HEK293 (cell line): ENCODE measurements at regions not wholly inside any gene's neighbourhood (a gene's known extent, or its start where the extent isn't known, plus 50 kb on each side); places are given as distances from the start of the nearest gene placed in this dataset.

Experiments used
- CTCF ChIA-PET: fragments of 350-600 bp; formaldehyde crosslinking; extraction: SDS; loops from one replicate; lab custom pipeline; 2021; ENCODE audit warnings: antibody characterized with exemption; lab: Yijun Ruan, JAX
- POLR2A ChIA-PET: fragments of 300-600 bp; formaldehyde crosslinking; extraction: SDS; loops from one replicate; lab custom pipeline; 2020; ENCODE audit warnings: antibody characterized with exemption, inconsistent platforms; lab: Yijun Ruan, JAX
- H3K27ac ChIP-seq: fragments of 200-500 bp; sonication (Bioruptor generic); 2 replicates; pipeline ENCODE4 v1.5.1; 2014; ENCODE audit warnings: low read depth, low read length, control low read depth, inconsistent platforms; ENCODE audit errors: extremely low read depth
- H3K36me3 ChIP-seq, 2 experiments: fragments of 200-500 bp in 1 of 2; sonication (Bioruptor generic) in 1 of 2; 1 replicate in 1 of 2; 2 replicates in 1 of 2; pipeline ENCODE4 v1.5.1; 2014 to 2017; ENCODE audit warnings: inconsistent platforms in 2 of 2, low read length in 2 of 2; ENCODE audit not compliant: control insufficient read depth in 2 of 2, insufficient read depth in 1 of 2
- H3K4me1 ChIP-seq: fragments of 200-500 bp; sonication (Bioruptor generic); 2 replicates; pipeline ENCODE4 v1.5.1; 2014; ENCODE audit warnings: mild to moderate bottlenecking, low read length, inconsistent platforms; ENCODE audit not compliant: control insufficient read depth, insufficient read depth
- H3K4me3 ChIP-seq: 2 replicates; pipeline ENCODE4 v1.5.1; 2011; ENCODE audit warnings: low read depth, mild to moderate bottlenecking, control low read depth, low read length, moderate library complexity
- H3K9me3 ChIP-seq: fragments of 200-500 bp; sonication (Bioruptor generic); 2 replicates; pipeline ENCODE4 v1.5.1; 2014; ENCODE audit warnings: low read depth, low read length, inconsistent platforms; ENCODE audit not compliant: control insufficient read depth, insufficient read depth
- HIC1 ChIP-seq: fragments of 450-650 bp; formaldehyde crosslinking; IDR thresholded peaks from 2 replicates; pipeline ENCODE4 v1.5.1; 2016; ENCODE audit warnings: missing biosample characterization, missing genetic modification characterization
- HOXC10 ChIP-seq: sonication (generic); formaldehyde crosslinking; IDR thresholded peaks from 2 replicates; pipeline ENCODE4 v1.8.1; 2023; ENCODE audit warnings: mild to moderate bottlenecking, missing genetic modification reagents
- INSM2 ChIP-seq: fragments of 450-650 bp; formaldehyde crosslinking; IDR thresholded peaks from 2 replicates; pipeline ENCODE4 v1.5.1; 2016; ENCODE audit warnings: missing biosample characterization, missing genetic modification characterization
- SCRT2 ChIP-seq: fragments of 450-650 bp; formaldehyde crosslinking; IDR thresholded peaks from 2 replicates; pipeline ENCODE4 v1.5.1; 2016; ENCODE audit warnings: missing biosample characterization, missing genetic modification characterization
- ZFP37 ChIP-seq: fragments of 450-650 bp; formaldehyde crosslinking; IDR thresholded peaks from 2 replicates; pipeline ENCODE4 v1.5.1; 2016; ENCODE audit warnings: missing biosample characterization, missing genetic modification characterization
- ZNF133 ChIP-seq: fragments of 450-650 bp; formaldehyde crosslinking; IDR thresholded peaks from 2 replicates; pipeline ENCODE4 v1.5.1; 2016; ENCODE audit warnings: missing biosample characterization, missing genetic modification characterization
- ZNF174 ChIP-seq: fragments of 450-650 bp; formaldehyde crosslinking; IDR thresholded peaks from 2 replicates; pipeline ENCODE4 v1.5.0; 2017; ENCODE audit warnings: missing biosample characterization, mild to moderate bottlenecking, missing genetic modification characterization
- ZNF221 ChIP-seq: fragments of 450-650 bp; formaldehyde crosslinking; IDR thresholded peaks from 2 replicates; pipeline ENCODE4 v1.5.1; 2017; ENCODE audit warnings: missing biosample characterization, missing genetic modification characterization, borderline replicate concordance
- ZNF274 ChIP-seq, 2 experiments: fragments of 200-500 bp in 1 of 2; fragments of 450-650 bp in 1 of 2; sonication (Bioruptor generic) in 1 of 2; formaldehyde crosslinking in 1 of 2; IDR thresholded peaks; 2 replicates each; pipeline versions ENCODE4 v1.5.1 to v1.6.1; 2014 to 2016; ENCODE audit warnings: borderline replicate concordance in 1 of 2, inconsistent platforms in 1 of 2, low read length in 1 of 2, missing biosample characterization in 1 of 2, missing genetic modification characterization in 1 of 2
- ZNF302 ChIP-seq: fragments of 450-650 bp; formaldehyde crosslinking; IDR thresholded peaks from 2 replicates; pipeline ENCODE4 v1.5.1; 2016; ENCODE audit warnings: missing biosample characterization, missing genetic modification characterization, low read depth
- ZNF391 ChIP-seq: fragments of 450-650 bp; formaldehyde crosslinking; IDR thresholded peaks from 2 replicates; pipeline ENCODE4 v1.5.1; 2016; ENCODE audit warnings: low read depth, missing biosample characterization, missing genetic modification characterization, borderline replicate concordance
- ZNF416 ChIP-seq: fragments of 450-650 bp; formaldehyde crosslinking; IDR thresholded peaks from 2 replicates; pipeline ENCODE4 v1.5.1; 2016; ENCODE audit warnings: missing biosample characterization, missing genetic modification characterization
- ZNF549 ChIP-seq: fragments of 450-650 bp; IDR thresholded peaks from 2 replicates; pipeline ENCODE4 v1.5.1; 2018; ENCODE audit warnings: missing biosample characterization, missing genetic modification characterization, mild to moderate bottlenecking, inconsistent platforms, moderate library complexity
- ZNF560 ChIP-seq: fragments of 450-650 bp; formaldehyde crosslinking; IDR thresholded peaks from 2 replicates; pipeline ENCODE4 v1.5.1; 2017; ENCODE audit warnings: missing biosample characterization, missing genetic modification characterization, borderline replicate concordance
- ZNF571 ChIP-seq: fragments of 450-650 bp; formaldehyde crosslinking; IDR thresholded peaks from 2 replicates; pipeline ENCODE4 v1.5.0; 2017; ENCODE audit warnings: missing biosample characterization, missing genetic modification characterization
- ZNF585B ChIP-seq: fragments of 450-650 bp; formaldehyde crosslinking; IDR thresholded peaks from 2 replicates; pipeline ENCODE4 v1.5.1; 2016; ENCODE audit warnings: missing biosample characterization, missing genetic modification characterization
- ZNF654 ChIP-seq: fragments of 450-650 bp; formaldehyde crosslinking; IDR thresholded peaks from 2 replicates; pipeline ENCODE4 v1.5.1; 2016; ENCODE audit warnings: low read depth, missing biosample characterization, missing genetic modification characterization
- ZNF707 ChIP-seq: fragments of 450-650 bp; formaldehyde crosslinking; IDR thresholded peaks from 2 replicates; pipeline ENCODE4 v1.5.1; 2016; ENCODE audit warnings: missing biosample characterization, missing genetic modification characterization
- ZNF792 ChIP-seq: fragments of 450-650 bp; formaldehyde crosslinking; IDR thresholded peaks from 2 replicates; pipeline ENCODE4 v1.5.1; 2016; ENCODE audit warnings: missing biosample characterization, missing genetic modification characterization
- ZSCAN5A ChIP-seq: fragments of 450-650 bp; formaldehyde crosslinking; IDR thresholded peaks from 2 replicates; pipeline ENCODE4 v1.5.1; 2016; ENCODE audit warnings: missing biosample characterization, missing genetic modification characterization

DNA sequence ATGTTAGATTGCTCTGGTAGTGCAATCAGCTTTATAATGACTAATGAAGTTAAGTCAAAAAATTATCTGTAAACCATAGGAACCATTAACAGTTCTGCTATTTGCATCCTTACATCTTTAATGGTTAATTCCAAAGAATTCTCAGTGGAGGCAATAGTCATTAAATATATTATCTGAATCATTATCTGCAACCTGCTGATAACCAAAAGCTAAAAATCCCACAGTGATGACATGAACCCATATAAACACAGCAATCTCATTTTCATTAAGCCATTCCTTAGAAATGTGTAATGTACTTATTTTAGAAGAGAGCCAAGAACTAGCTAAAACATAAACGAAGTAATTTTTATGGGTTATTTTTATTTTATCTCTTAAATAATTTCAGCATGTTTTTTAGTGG, 60.2 kb downstream of the MAGEB16 start:
- ChIA-PET POLR2A (no interaction called here), CTCF (no interaction called here)
- TF ChIP-seq ZSCAN5A (tag by site-specific recombination): no peak
- no peak for TF ChIP-seq ZNF654 (tag by site-specific recombination)
- no peak for TF ChIP-seq ZNF571
- TF ChIP-seq INSM2 (tag by site-specific recombination): no peak
- no peak for TF ChIP-seq ZNF274 (IDR thresholded peaks at IDR 0.05; ENCODE audit: low read length)
- no peak for TF ChIP-seq ZNF274 (tag by site-specific recombination; IDR thresholded peaks at IDR 0.05; ENCODE audit: borderline replicate concordance)
- TF ChIP-seq HOXC10 (CRISPR knock-in tag): no peak
- TF ChIP-seq ZNF585B (tag by site-specific recombination): no peak
- no peak for TF ChIP-seq ZNF560
- no peak for TF ChIP-seq ZNF221
- no peak for TF ChIP-seq ZNF416 (tag by site-specific recombination)
- TF ChIP-seq ZNF391 (tag by site-specific recombination): no peak
- TF ChIP-seq ZNF174: no peak
- H3K9me3 ChIP-seq: no peaks in the 10 kb centered on the region
- H3K27ac ChIP-seq: no peak overlapping the region
- H3K36me3 ChIP-seq: no peaks in the 10 kb centered on the region
- no peaks in the 10 kb centered on the region for H3K4me1 ChIP-seq
- no peak overlapping the region for H3K4me3 ChIP-seq

DNA sequence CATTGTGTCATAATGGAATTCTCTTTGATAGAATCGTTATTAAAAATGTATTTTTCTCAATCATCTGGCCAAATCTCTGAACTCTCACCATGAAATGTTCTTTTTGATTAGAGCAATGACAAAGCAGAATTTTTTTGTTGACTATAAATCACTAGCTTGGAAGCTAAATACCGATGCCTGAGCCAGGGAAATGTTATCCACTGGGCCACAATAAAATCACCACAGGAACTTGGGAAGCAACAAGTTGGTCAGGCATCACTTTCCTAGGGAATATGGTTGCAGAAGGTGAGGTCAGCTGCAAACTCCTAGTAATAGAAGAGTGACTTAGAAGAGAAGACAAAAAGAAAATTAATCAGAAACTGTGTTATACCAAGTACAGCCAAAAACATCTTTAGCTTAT, 60.6 kb upstream of the CFAP47 start:
- Histone ChIP-seq H3K36me3 (no peaks in the 10 kb centered on the region), H3K4me1 (no peaks in the 10 kb centered on the region), H3K4me3 (no peak overlapping the region), H3K27ac (no peak overlapping the region), H3K9me3 (no peaks in the 10 kb centered on the region)
- ChIA-PET POLR2A (no interaction called here), CTCF (interaction anchor here (0.6 kb wide), 1 partner anchor 20 kb away, joined by 3 read pairs; no protein-coding TSS in a partner anchor)
- TF ChIP-seq ZNF549 (tag by site-specific recombination) (no peak), ZFP37 (tag by site-specific recombination) (no peak), ZNF707 (tag by site-specific recombination) (no peak), ZSCAN5A (tag by site-specific recombination) (no peak), ZNF792 (tag by site-specific recombination) (no peak), ZNF302 (tag by site-specific recombination) (no peak), HIC1 (no peak), ZNF133 (tag by site-specific recombination) (no peak), ZNF585B (tag by site-specific recombination) (no peak), SCRT2 (tag by site-specific recombination) (no peak)
